Endodermal cell (in vitro differentiated cells): ENCODE measurements at regions not wholly inside any gene's neighbourhood (a gene's known extent, or its start where the extent isn't known, plus 50 kb on each side); places are given as distances from the start of the nearest gene placed in this dataset.
"Not testable (repeated sequence)": the region's sequence is repeated elsewhere in the genome, so short reads cannot be mapped to it uniquely, and the experiment has no call there.

Experiments used
- DNase-seq: peaks from one replicate; pipeline ENCODE4 v3.0.0-alpha.2; 2017
- H3K27ac ChIP-seq: 2 replicates; pipeline ENCODE4 v1.5.1; 2013; ENCODE audit warnings: mild to moderate bottlenecking, low read depth, low read length, moderate library complexity
- H3K27me3 ChIP-seq: 2 replicates; pipeline ENCODE4 v1.6.1; 2013; ENCODE audit warnings: mild to moderate bottlenecking, low read length, moderate library complexity; ENCODE audit not compliant: insufficient read depth, control insufficient read depth, poor library complexity, severe bottlenecking
- H3K36me3 ChIP-seq: 2 replicates; pipeline ENCODE4 v1.7.0; 2013; ENCODE audit warnings: mild to moderate bottlenecking, low read length, moderate library complexity; ENCODE audit not compliant: control insufficient read depth, insufficient read depth
- H3K4me1 ChIP-seq: one replicate; pipeline ENCODE4 v1.7.0; 2013; ENCODE audit warnings: low read length; ENCODE audit not compliant: control insufficient read depth, insufficient read depth
- H3K4me3 ChIP-seq: 2 replicates; pipeline ENCODE4 v1.5.1; 2013; ENCODE audit warnings: mild to moderate bottlenecking, low read length, moderate library complexity
- H3K9ac ChIP-seq: 2 replicates; pipeline ENCODE4 v1.6.1; 2013; ENCODE audit warnings: mild to moderate bottlenecking, low read length, moderate library complexity; ENCODE audit not compliant: poor library complexity, severe bottlenecking; ENCODE audit errors: extremely low read depth
- H3K9me3 ChIP-seq: 2 replicates; pipeline ENCODE4 v1.6.1; 2013; ENCODE audit warnings: mild to moderate bottlenecking, low read length, moderate library complexity; ENCODE audit not compliant: control insufficient read depth
- H3K27ac Mint-ChIP-seq: 2 replicates; pipeline ENCODE4 v1.8.0; 2020; ENCODE audit warnings: mixed read lengths
- H3K27me3 Mint-ChIP-seq: 2 replicates; pipeline ENCODE4 v1.8.0; 2021; ENCODE audit warnings: mild to moderate bottlenecking, mixed read lengths; ENCODE audit not compliant: insufficient read depth
- H3K36me3 Mint-ChIP-seq: 2 replicates; pipeline ENCODE4 v1.8.0; 2020; ENCODE audit warnings: low read depth, mixed read lengths
- H3K4me1 Mint-ChIP-seq: 2 replicates; pipeline ENCODE4 v1.8.0; 2020; ENCODE audit warnings: mixed read lengths
- H3K4me3 Mint-ChIP-seq: 2 replicates; pipeline ENCODE4 v1.8.0; 2020; ENCODE audit warnings: mild to moderate bottlenecking, moderate library complexity, mixed read lengths
- H3K9me3 Mint-ChIP-seq: 2 replicates; pipeline ENCODE4 v1.8.0; 2020; ENCODE audit warnings: mild to moderate bottlenecking, mixed read lengths
- WGBS, 2 experiments: methylation state at CpG; one replicate each; pipeline versions ENCODE4 v1.1.5 to v1.1.7; 2013; ENCODE audit warnings: missing lambda C conversion rate in 2 of 2, mixed read lengths in 1 of 2; ENCODE audit not compliant: insufficient coverage in 1 of 2, insufficient read length in 1 of 2; 5-methylcytosine and 5-hydroxymethylcytosine counted together

- H3K4me1 Mint-ChIP-seq, H3K27me3 Mint-ChIP-seq, H3K9me3 Mint-ChIP-seq, H3K27ac Mint-ChIP-seq, H3K4me3 Mint-ChIP-seq, H3K36me3 Mint-ChIP-seq, H3K9me3 ChIP-seq, H3K4me3 ChIP-seq, H3K36me3 ChIP-seq, H3K9ac ChIP-seq, H3K4me1 ChIP-seq, H3K27me3 ChIP-seq, DNase-seq, H3K27ac ChIP-seq: not testable (repeated sequence)
- WGBS, 2 experiments: no CpG with 5 or more reads among the region's 4 CpGs
These were observed 79.8 kb upstream of the HSFY2 start for GRCh38 chrY:18853323-18853722.

GRCh38 chrY:18836643-18837042, 63.1 kb upstream of the HSFY2 start:
- not testable (repeated sequence) for H3K9me3 ChIP-seq, H3K9me3 Mint-ChIP-seq, H3K27ac ChIP-seq, DNase-seq, H3K4me3 Mint-ChIP-seq, H3K27me3 Mint-ChIP-seq, H3K36me3 ChIP-seq, H3K9ac ChIP-seq, H3K27me3 ChIP-seq, H3K4me1 Mint-ChIP-seq, H3K27ac Mint-ChIP-seq, H3K4me1 ChIP-seq, H3K4me3 ChIP-seq, H3K36me3 Mint-ChIP-seq
- no CpG with 5 or more reads among the region's 6 CpGs for WGBS, 2 experiments
